CD4-positive, alpha-beta T cell (primary cell): ENCODE measurements at regions not wholly inside any gene's neighbourhood (a gene's known extent, or its start where the extent isn't known, plus 50 kb on each side); places are given as distances from the start of the nearest gene placed in this dataset.

Source experiments
- ATAC-seq: fragments of 200-7000 bp; cut with Tn5 transposase; one replicate; pipeline ENCODE4 v1.10.0; 2022; ENCODE audit warnings: mild to moderate bottlenecking; ENCODE audit not compliant: poor library complexity
- CTCF ChIA-PET: fragments of 350-600 bp; sonication (Branson Sonifier 250); formaldehyde crosslinking; loops from one replicate; lab custom pipeline; 2021; ENCODE audit warnings: antibody characterized with exemption, inconsistent platforms; lab: Charles Lee
- POLR2A ChIA-PET: fragments of 350-600 bp; sonication (Branson Sonifier 250); formaldehyde crosslinking; loops from one replicate; lab custom pipeline; 2021; ENCODE audit warnings: antibody characterized with exemption, inconsistent platforms; lab: Charles Lee
- DNase-seq, 14 experiments: peaks; one replicate each; pipeline ENCODE4 v3.0.0-alpha.2; 2013 to 2020; ENCODE audit warnings: mixed read lengths in 2 of 14
- H3K27ac ChIP-seq, 2 donors: one replicate each; pipeline versions ENCODE4 v1.5.1 to v1.7.0; 2013; ENCODE audit warnings: low read length in 2 of 2, low read depth in 1 of 2, mild to moderate bottlenecking in 1 of 2
- H3K27me3 ChIP-seq, 2 experiments: 1 replicate in 1 of 2; 2 replicates in 1 of 2; pipeline versions ENCODE4 v1.6.1 to v1.7.0; 2013; ENCODE audit warnings: low read length in 2 of 2, control low read depth in 1 of 2, mild to moderate bottlenecking in 1 of 2, moderate library complexity in 1 of 2; ENCODE audit not compliant: insufficient read depth in 2 of 2, control insufficient read depth in 1 of 2
- H3K36me3 ChIP-seq: one replicate; pipeline ENCODE4 v1.6.1; 2013; ENCODE audit warnings: low read length, control low read depth; ENCODE audit not compliant: insufficient read depth
- H3K4me1 ChIP-seq: one replicate; pipeline ENCODE4 v1.6.1; 2013; ENCODE audit warnings: low read length, control low read depth; ENCODE audit not compliant: insufficient read depth
- H3K4me3 ChIP-seq: one replicate; pipeline ENCODE4 v1.5.1; 2013; ENCODE audit warnings: mild to moderate bottlenecking, low read length, moderate library complexity
- H3K9me3 ChIP-seq, 2 experiments: 1 replicate in 1 of 2; 2 replicates in 1 of 2; pipeline versions ENCODE4 v1.6.1 to v1.7.0; 2013; ENCODE audit warnings: low read length in 2 of 2, mild to moderate bottlenecking in 2 of 2, control low read depth in 1 of 2, moderate library complexity in 1 of 2; ENCODE audit not compliant: control insufficient read depth in 1 of 2, insufficient read depth in 1 of 2
- H3K27ac Mint-ChIP-seq: one replicate; pipeline ENCODE4 v1.8.0; 2020; ENCODE audit warnings: mixed read lengths
- H3K27me3 Mint-ChIP-seq: one replicate; pipeline ENCODE4 v1.8.0; 2021; ENCODE audit warnings: mixed read lengths
- H3K36me3 Mint-ChIP-seq: one replicate; pipeline ENCODE4 v1.8.0; 2021; ENCODE audit warnings: low read depth, mixed read lengths
- H3K4me1 Mint-ChIP-seq: one replicate; pipeline ENCODE4 v1.8.0; 2021; ENCODE audit warnings: low read depth, mixed read lengths
- H3K4me3 Mint-ChIP-seq: one replicate; pipeline ENCODE4 v1.8.0; 2020; ENCODE audit warnings: mild to moderate bottlenecking, mixed read lengths
- H3K9me3 Mint-ChIP-seq: one replicate; pipeline ENCODE4 v1.8.0; 2020; ENCODE audit warnings: mixed read lengths
- CTCF ChIP-seq: fragments of 200-600 bp; IDR thresholded peaks from one replicate; pipeline ENCODE4 v1.8.0; 2022; ENCODE audit warnings: antibody characterized with exemption, mild to moderate bottlenecking
- intact Hi-C, 2 experiments: fragments of 100-400 bp; cut with DNase I in 1 of 2; cut with micrococcal nuclease in 1 of 2; formaldehyde crosslinking; loops; one replicate each; pipeline versions ENCODE4 v1.15.1 to v1.9.0; 2023 to 2025; cut with DNase I, micrococcal nuclease

- Histone ChIP-seq H3K27ac (no peak overlapping the region), H3K4me1 (no peaks in the 10 kb centered on the region), H3K27me3 (no peaks in the 10 kb centered on the region), H3K4me3 (no peak overlapping the region), H3K9me3 (peaks cover 0 to 4% of the 10 kb centered on the region in 2 experiments), H3K36me3 (no peaks in the 10 kb centered on the region)
- TF ChIP-seq CTCF, result no peak
- POLR2A ChIA-PET, result no interaction called here
- H3K4me3 Mint-ChIP-seq, result no peak overlapping the region
- H3K4me1 Mint-ChIP-seq, result no peaks in the 10 kb centered on the region
- CTCF ChIA-PET, result no interaction called here
- ATAC-seq (no peak), DNase-seq (no peak)
- intact Hi-C loops, result no loop called here
- no peaks in the 10 kb centered on the region for H3K9me3 Mint-ChIP-seq
- H3K27ac Mint-ChIP-seq, result no peak overlapping the region
- H3K36me3 Mint-ChIP-seq, result no peaks in the 10 kb centered on the region
- no peaks in the 10 kb centered on the region for H3K27me3 Mint-ChIP-seq
These were observed 940.1 kb upstream of the WWC1 start for GRCh38 chr5:167351316-167351715.

- no peaks in the 10 kb centered on the region for H3K36me3 Mint-ChIP-seq
- no peaks in the 10 kb centered on the region for H3K36me3 ChIP-seq
- H3K9me3 Mint-ChIP-seq, result no peaks in the 10 kb centered on the region
- H3K9me3 ChIP-seq, result peaks cover 0 to 4% of the 10 kb centered on the region in 2 experiments
- DNase-seq (no peak), ATAC-seq (no peak)
- H3K4me1 Mint-ChIP-seq, result no peaks in the 10 kb centered on the region
- intact Hi-C loops, result no loop called here
- no peak overlapping the region for H3K27ac ChIP-seq
- ChIA-PET CTCF (no interaction called here), POLR2A (no interaction called here)
- no peak overlapping the region for H3K4me3 Mint-ChIP-seq
- H3K27me3 Mint-ChIP-seq, result no peaks in the 10 kb centered on the region
- H3K4me1 ChIP-seq, result no peaks in the 10 kb centered on the region
- no peak overlapping the region for H3K4me3 ChIP-seq
- no peaks in the 10 kb centered on the region for H3K27me3 ChIP-seq
- no peak overlapping the region for H3K27ac Mint-ChIP-seq
- TF ChIP-seq CTCF, result no peak
These were observed 938.6 kb upstream of the WWC1 start for GRCh38 chr5:167352801-167353200.

- no peaks in the 10 kb centered on the region for H3K4me1 Mint-ChIP-seq
- DNase-seq (no peak), ATAC-seq (no peak)
- H3K36me3 ChIP-seq, result no peaks in the 10 kb centered on the region
- peaks cover 0 to 4% of the 10 kb centered on the region in 2 experiments for H3K9me3 ChIP-seq
- peaks cover under 1% of the 10 kb centered on the region for H3K9me3 Mint-ChIP-seq
- no peaks in the 10 kb centered on the region for H3K27me3 Mint-ChIP-seq
- no peaks in the 10 kb centered on the region for H3K4me1 ChIP-seq
- no peak overlapping the region for H3K27ac ChIP-seq
- H3K4me3 Mint-ChIP-seq, result no peak overlapping the region
- no peaks in the 10 kb centered on the region for H3K36me3 Mint-ChIP-seq
- H3K27me3 ChIP-seq, result no peaks in the 10 kb centered on the region
- H3K4me3 ChIP-seq, result no peak overlapping the region
- intact Hi-C loops, result no loop called here
- no peak for TF ChIP-seq CTCF
- H3K27ac Mint-ChIP-seq, result no peak overlapping the region
- POLR2A ChIA-PET, result no interaction called here
- CTCF ChIA-PET, result no interaction called here
These were observed 936.1 kb upstream of the WWC1 start for GRCh38 chr5:167355346-167355745.
